ENCODE measurements at regions not wholly inside any gene's neighbourhood (a gene's known extent, or its start where the extent isn't known, plus 50 kb on each side); places are given as distances from the start of the nearest gene placed in this dataset.

DNA sequence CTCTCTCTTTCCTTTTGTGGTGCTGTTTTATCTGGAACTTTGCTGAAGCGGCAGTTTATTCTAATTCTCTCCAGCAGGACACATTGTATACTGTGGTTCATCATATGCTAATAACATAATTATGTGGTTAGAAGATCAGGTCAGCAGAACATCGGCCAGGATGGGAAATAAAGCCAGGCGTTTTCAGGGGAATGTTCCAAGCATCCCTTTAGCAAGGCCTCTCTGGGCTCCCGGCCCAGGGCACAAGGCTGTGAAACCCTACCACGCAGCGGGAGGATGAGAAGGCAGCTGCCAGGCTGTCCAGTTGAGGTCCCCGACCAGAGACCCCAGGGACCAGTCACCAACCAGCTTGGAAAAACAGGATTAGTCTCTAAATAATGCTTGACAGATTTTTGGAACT, 112.2 kb upstream of the GALNT17 start:
- ChIA-PET CTCF (no interaction called here), POLR2A (no interaction called here)
- H3K9me3 ChIP-seq (ENCODE audit: control insufficient read depth, insufficient read depth, low read length), result peaks cover 71% of the 10 kb centered on the region
- no peak overlapping the region for H3K27ac ChIP-seq (ENCODE audit: low read depth, low read length)
- H3K27me3 ChIP-seq (ENCODE audit: control insufficient read depth, insufficient read depth, low read length), result no peaks in the 10 kb centered on the region
- no peak for DNase-seq (ENCODE audit: low read depth, low spot score)
- no peak overlapping the region for H3K4me3 ChIP-seq (ENCODE audit: low read depth, low read length)
- TF ChIP-seq, protein P1, sequence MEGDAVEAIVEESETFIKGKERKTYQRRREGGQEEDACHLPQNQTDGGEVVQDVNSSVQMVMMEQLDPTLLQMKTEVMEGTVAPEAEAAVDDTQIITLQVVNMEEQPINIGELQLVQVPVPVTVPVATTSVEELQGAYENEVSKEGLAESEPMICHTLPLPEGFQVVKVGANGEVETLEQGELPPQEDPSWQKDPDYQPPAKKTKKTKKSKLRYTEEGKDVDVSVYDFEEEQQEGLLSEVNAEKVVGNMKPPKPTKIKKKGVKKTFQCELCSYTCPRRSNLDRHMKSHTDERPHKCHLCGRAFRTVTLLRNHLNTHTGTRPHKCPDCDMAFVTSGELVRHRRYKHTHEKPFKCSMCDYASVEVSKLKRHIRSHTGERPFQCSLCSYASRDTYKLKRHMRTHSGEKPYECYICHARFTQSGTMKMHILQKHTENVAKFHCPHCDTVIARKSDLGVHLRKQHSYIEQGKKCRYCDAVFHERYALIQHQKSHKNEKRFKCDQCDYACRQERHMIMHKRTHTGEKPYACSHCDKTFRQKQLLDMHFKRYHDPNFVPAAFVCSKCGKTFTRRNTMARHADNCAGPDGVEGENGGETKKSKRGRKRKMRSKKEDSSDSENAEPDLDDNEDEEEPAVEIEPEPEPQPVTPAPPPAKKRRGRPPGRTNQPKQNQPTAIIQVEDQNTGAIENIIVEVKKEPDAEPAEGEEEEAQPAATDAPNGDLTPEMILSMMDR (IDR thresholded peaks at IDR 0.05; ENCODE audit: low read depth, low read length), result no peak

DNA sequence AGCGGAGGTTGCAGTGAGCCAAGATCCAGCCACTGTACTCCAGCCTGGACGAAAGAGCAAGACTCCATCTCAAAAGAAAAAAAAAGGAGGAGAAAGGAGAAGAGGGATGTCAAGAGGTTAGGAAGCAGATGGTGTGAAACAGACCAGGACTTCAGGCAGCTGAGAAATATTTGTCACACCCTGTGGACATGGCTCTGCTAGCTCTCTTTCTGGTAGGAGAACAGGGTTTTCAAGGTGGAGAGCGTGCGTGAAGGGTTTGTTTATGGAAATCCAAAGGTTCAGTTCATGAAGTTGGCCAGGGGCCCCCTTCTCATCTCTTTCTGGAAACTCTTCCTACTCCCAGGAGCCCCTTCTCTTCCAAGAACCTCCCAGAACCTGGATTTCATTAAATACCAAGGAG, 110.8 kb upstream of the GALNT17 start:
- TF ChIP-seq, protein P1 (IDR thresholded peaks at IDR 0.05; ENCODE audit: low read depth, low read length), result no peak
- ChIA-PET POLR2A (no interaction called here), CTCF (no interaction called here)
- Histone ChIP-seq H3K4me3 (ENCODE audit: low read depth, low read length) (no peak overlapping the region), H3K9me3 (ENCODE audit: control insufficient read depth, insufficient read depth, low read length) (peaks cover 72% of the 10 kb centered on the region), H3K27me3 (ENCODE audit: control insufficient read depth, insufficient read depth, low read length) (no peaks in the 10 kb centered on the region), H3K27ac (ENCODE audit: low read depth, low read length) (no peak overlapping the region)
- no peak for DNase-seq (ENCODE audit: low read depth, low spot score)

DNA sequence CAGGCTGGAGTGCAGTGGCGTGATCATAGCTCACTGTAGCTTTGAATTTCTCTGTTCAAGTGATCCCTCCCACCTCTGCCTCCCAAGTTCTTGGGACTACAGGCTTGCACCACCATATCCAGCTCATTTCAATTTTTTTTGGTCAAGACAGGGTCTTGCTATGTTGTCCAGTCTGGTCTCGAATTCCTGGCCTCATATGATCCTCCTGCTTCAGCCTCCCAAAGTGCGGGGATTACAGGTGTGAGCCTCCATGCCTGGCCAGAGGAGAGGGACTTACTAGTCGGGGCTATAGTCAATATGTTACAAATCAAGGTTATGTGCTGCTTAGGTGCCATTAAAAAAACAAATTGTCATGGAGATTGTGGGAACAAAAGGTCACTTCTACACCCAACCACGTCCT, 105.3 kb upstream of the GALNT17 start:
- no peak for DNase-seq (ENCODE audit: low read depth, low spot score)
- no peak overlapping the region for H3K4me3 ChIP-seq (ENCODE audit: low read depth, low read length)
- no peaks in the 10 kb centered on the region for H3K27me3 ChIP-seq (ENCODE audit: control insufficient read depth, insufficient read depth, low read length)
- ChIA-PET POLR2A (no interaction called here), CTCF (no interaction called here)
- H3K9me3 ChIP-seq (ENCODE audit: control insufficient read depth, insufficient read depth, low read length), result peaks cover 63% of the 10 kb centered on the region
- no peak overlapping the region for H3K27ac ChIP-seq (ENCODE audit: low read depth, low read length)
- TF ChIP-seq, protein P1 (IDR thresholded peaks at IDR 0.05; ENCODE audit: low read depth, low read length), result no peak

DNA sequence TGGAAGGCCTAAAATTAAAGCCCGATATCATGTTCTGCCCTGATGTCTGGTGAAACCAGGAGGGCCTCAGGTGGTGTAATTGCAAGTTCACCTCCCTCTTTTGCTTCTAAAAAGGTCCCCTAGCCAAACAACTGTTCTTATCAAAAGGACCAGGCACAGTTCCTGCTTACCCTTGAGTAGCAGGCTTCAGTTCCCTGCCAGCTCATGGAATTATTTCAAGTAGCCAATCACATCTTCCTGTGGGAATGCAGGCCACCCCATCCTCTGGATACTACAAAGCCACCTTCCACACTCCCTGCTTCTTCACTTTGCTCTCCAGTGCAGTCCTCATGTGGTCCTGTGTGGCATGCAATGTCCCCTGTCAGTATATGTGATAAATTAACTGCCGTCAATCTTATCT, 97.7 kb upstream of the GALNT17 start:
- DNase-seq (ENCODE audit: low read depth, low spot score), result no peak
- H3K27ac ChIP-seq (ENCODE audit: low read depth, low read length), result no peak overlapping the region
- TF ChIP-seq, protein P1 (IDR thresholded peaks at IDR 0.05; ENCODE audit: low read depth, low read length), result no peak
- H3K9me3 ChIP-seq (ENCODE audit: control insufficient read depth, insufficient read depth, low read length), result peaks cover 46% of the 10 kb centered on the region
- no peaks in the 10 kb centered on the region for H3K27me3 ChIP-seq (ENCODE audit: control insufficient read depth, insufficient read depth, low read length)
- ChIA-PET CTCF (no interaction called here), POLR2A (no interaction called here)
- no peak overlapping the region for H3K4me3 ChIP-seq (ENCODE audit: low read depth, low read length)

DNA sequence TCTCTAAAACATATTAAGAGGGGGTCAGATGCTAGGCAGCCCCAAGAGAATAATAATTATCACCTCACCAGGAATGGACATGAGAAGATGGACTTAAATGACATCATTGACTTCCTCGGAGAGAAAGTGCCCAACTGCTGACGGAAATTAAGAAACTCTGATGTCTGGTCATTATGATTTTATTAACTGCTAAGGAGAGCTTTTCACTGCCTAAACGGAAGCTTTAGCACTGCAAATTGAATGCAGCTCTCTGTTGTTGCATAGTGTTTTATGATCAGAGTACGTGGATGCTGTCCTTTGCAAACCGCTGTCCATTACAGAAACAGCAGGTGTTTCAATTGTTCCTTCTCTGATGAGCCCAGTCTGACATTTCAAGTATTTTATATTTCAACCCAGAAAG, 89.4 kb upstream of the GALNT17 start:
- Histone ChIP-seq H3K27ac (ENCODE audit: low read depth, low read length) (no peak overlapping the region), H3K9me3 (ENCODE audit: control insufficient read depth, insufficient read depth, low read length) (peaks cover 32% of the 10 kb centered on the region), H3K4me3 (ENCODE audit: low read depth, low read length) (no peak overlapping the region), H3K27me3 (ENCODE audit: control insufficient read depth, insufficient read depth, low read length) (no peaks in the 10 kb centered on the region)
- POLR2A ChIA-PET, result no interaction called here
- no peak for DNase-seq (ENCODE audit: low read depth, low spot score)
- CTCF ChIA-PET, result no interaction called here
- TF ChIP-seq, protein P1 (IDR thresholded peaks at IDR 0.05; ENCODE audit: low read depth, low read length), result no peak
